Mesenchymal stem cell (in vitro differentiated cells and primary cell): ENCODE measurements at regions not wholly inside any gene's neighbourhood (a gene's known extent, or its start where the extent isn't known, plus 50 kb on each side); places are given as distances from the start of the nearest gene placed in this dataset.
A peak's percentile ranks its signal among the peaks of the same experiment; 100 is the strongest.

Experiments used
- DNase-seq: peaks from one replicate; pipeline ENCODE4 v3.0.0-alpha.2; 2013
- H2AFZ ChIP-seq: one replicate; pipeline ENCODE4 v1.6.1; 2013; ENCODE audit warnings: low read depth, mild to moderate bottlenecking, control low read depth, inconsistent platforms, low read length, moderate library complexity
- H2AK5ac ChIP-seq: 2 replicates; pipeline ENCODE4 v1.6.1; 2013; ENCODE audit warnings: low read length, moderate library complexity, mild to moderate bottlenecking, inconsistent platforms; ENCODE audit not compliant: severe bottlenecking
- H2BK120ac ChIP-seq: one replicate; pipeline ENCODE4 v1.6.1; 2013; ENCODE audit warnings: low read depth, mild to moderate bottlenecking, inconsistent platforms, low read length, moderate library complexity
- H2BK12ac ChIP-seq, 2 experiments: one replicate each; pipeline ENCODE4 v1.6.1; 2013; ENCODE audit warnings: inconsistent platforms in 2 of 2, low read length in 2 of 2, mild to moderate bottlenecking in 2 of 2, moderate library complexity in 2 of 2, control low read depth in 1 of 2
- H2BK15ac ChIP-seq: one replicate; pipeline ENCODE4 v1.6.1; 2013; ENCODE audit warnings: mild to moderate bottlenecking, low read depth, inconsistent platforms; ENCODE audit not compliant: poor library complexity, severe bottlenecking
- H2BK5ac ChIP-seq: 2 replicates; pipeline ENCODE4 v1.6.1; 2013; ENCODE audit warnings: low read depth, mild to moderate bottlenecking, low read length, control low read depth, inconsistent platforms; ENCODE audit not compliant: poor library complexity, severe bottlenecking
- H3K14ac ChIP-seq, 2 experiments: one replicate each; pipeline ENCODE4 v1.6.1; 2013; ENCODE audit warnings: inconsistent platforms in 2 of 2, low read length in 2 of 2, control low read depth in 1 of 2, mild to moderate bottlenecking in 1 of 2, moderate library complexity in 1 of 2
- H3K18ac ChIP-seq, 2 experiments: one replicate each; pipeline ENCODE4 v1.6.1; 2013; ENCODE audit warnings: inconsistent platforms in 2 of 2, low read length in 2 of 2, control low read depth in 1 of 2, low read depth in 1 of 2, mild to moderate bottlenecking in 1 of 2
- H3K23ac ChIP-seq, 2 experiments: one replicate each; pipeline ENCODE4 v1.6.1; 2013; ENCODE audit warnings: inconsistent platforms in 2 of 2, low read length in 2 of 2, mild to moderate bottlenecking in 2 of 2, moderate library complexity in 2 of 2, control low read depth in 1 of 2
- H3K27ac ChIP-seq: 2 replicates; pipeline ENCODE4 v1.5.1; 2013; ENCODE audit warnings: mild to moderate bottlenecking, moderate library complexity, low read length, control low read depth, inconsistent platforms; ENCODE audit not compliant: poor library complexity, severe bottlenecking
- H3K27me3 ChIP-seq, 2 experiments: 2 replicates each; pipeline versions ENCODE4 v1.6.1 to v1.7.0; 2013; ENCODE audit warnings: low read length in 2 of 2, mild to moderate bottlenecking in 2 of 2, moderate library complexity in 2 of 2, control low read depth in 1 of 2, inconsistent platforms in 1 of 2; ENCODE audit not compliant: control insufficient read depth in 1 of 2, insufficient read depth in 1 of 2
- H3K36me3 ChIP-seq, 2 experiments: 2 replicates each; pipeline versions ENCODE4 v1.6.1 to v1.7.0; 2013; ENCODE audit warnings: low read length in 2 of 2, control low read depth in 1 of 2, inconsistent platforms in 1 of 2, low read depth in 1 of 2, mild to moderate bottlenecking in 1 of 2; ENCODE audit not compliant: insufficient read depth in 2 of 2, control insufficient read depth in 1 of 2
- H3K4ac ChIP-seq, 2 experiments: one replicate each; pipeline ENCODE4 v1.6.1; 2013; ENCODE audit warnings: inconsistent platforms in 2 of 2, low read length in 2 of 2, mild to moderate bottlenecking in 2 of 2, moderate library complexity in 2 of 2, control low read depth in 1 of 2, low read depth in 1 of 2
- H3K4me1 ChIP-seq: 2 replicates; pipeline ENCODE4 v1.6.1; 2013; ENCODE audit warnings: low read depth, low read length, control low read depth; ENCODE audit not compliant: control insufficient read depth, insufficient read depth
- H3K4me2 ChIP-seq: 2 replicates; pipeline ENCODE4 v1.6.1; 2013; ENCODE audit warnings: low read length, mild to moderate bottlenecking, inconsistent platforms; ENCODE audit not compliant: poor library complexity, severe bottlenecking
- H3K4me3 ChIP-seq, 2 experiments: 2 replicates each; pipeline versions ENCODE4 v1.5.1 to v1.7.0; 2013; ENCODE audit warnings: low read length in 2 of 2, mild to moderate bottlenecking in 2 of 2, control low read depth in 1 of 2, low read depth in 1 of 2; ENCODE audit not compliant: insufficient read depth in 1 of 2
- H3K79me1 ChIP-seq: replicated peaks from 2 replicates; pipeline ENCODE4 v1.6.1; 2013; ENCODE audit warnings: mild to moderate bottlenecking, control low read depth, low read length, inconsistent platforms; ENCODE audit not compliant: poor library complexity, severe bottlenecking
- H3K9ac ChIP-seq: 2 replicates; pipeline ENCODE4 v1.7.0; 2013; ENCODE audit warnings: mild to moderate bottlenecking, low read length, moderate library complexity
- H3K9me3 ChIP-seq: 2 replicates; pipeline ENCODE4 v1.7.0; 2013; ENCODE audit warnings: mild to moderate bottlenecking, low read length; ENCODE audit not compliant: control insufficient read depth
- H4K8ac ChIP-seq: one replicate; pipeline ENCODE4 v1.6.1; 2013; ENCODE audit warnings: inconsistent platforms, mild to moderate bottlenecking, low read length, moderate library complexity
- H4K91ac ChIP-seq: one replicate; pipeline ENCODE4 v1.6.1; 2013; ENCODE audit warnings: mild to moderate bottlenecking, low read length, inconsistent platforms
- WGBS: methylation state at CpG from one replicate; pipeline ENCODE4 v1.1.7; 2013; ENCODE audit warnings: mixed read lengths; 5-methylcytosine and 5-hydroxymethylcytosine counted together

GRCh38 chr4:4593596-4594284 is 51.9 kb upstream of the STX18 start:
- H3K18ac ChIP-seq: no peak overlapping the region
- no peak overlapping the region for H3K14ac ChIP-seq
- no peak overlapping the region for H2AK5ac ChIP-seq
- H2BK15ac ChIP-seq: no peak overlapping the region
- H4K91ac ChIP-seq: no peak overlapping the region
- no peaks in the 10 kb centered on the region for H3K27me3 ChIP-seq
- no peak overlapping the region for H2BK5ac ChIP-seq
- H3K36me3 ChIP-seq: no peaks in the 10 kb centered on the region
- DNase-seq: no peak
- no peak overlapping the region for H2BK12ac ChIP-seq
- H3K23ac ChIP-seq: no peak overlapping the region
- no peak overlapping the region for H4K8ac ChIP-seq
- no peak overlapping the region for H3K4me2 ChIP-seq
- no peak overlapping the region for H3K4ac ChIP-seq
- WGBS: 93% methylated on average over 10 of the region's 11 CpGs
- H2AFZ ChIP-seq: no peak overlapping the region
- H3K9ac ChIP-seq: peak overlapping the region; percentile 79
- no peak overlapping the region for H2BK120ac ChIP-seq
- H3K79me1 ChIP-seq: no peaks in the 10 kb centered on the region
- no peak overlapping the region for H3K27ac ChIP-seq
- peak overlapping the region in 1 of 2 experiments; percentile 42 for H3K4me3 ChIP-seq
- H3K4me1 ChIP-seq: no peaks in the 10 kb centered on the region
- H3K9me3 ChIP-seq: peaks cover 16% of the 10 kb centered on the region

DNA sequence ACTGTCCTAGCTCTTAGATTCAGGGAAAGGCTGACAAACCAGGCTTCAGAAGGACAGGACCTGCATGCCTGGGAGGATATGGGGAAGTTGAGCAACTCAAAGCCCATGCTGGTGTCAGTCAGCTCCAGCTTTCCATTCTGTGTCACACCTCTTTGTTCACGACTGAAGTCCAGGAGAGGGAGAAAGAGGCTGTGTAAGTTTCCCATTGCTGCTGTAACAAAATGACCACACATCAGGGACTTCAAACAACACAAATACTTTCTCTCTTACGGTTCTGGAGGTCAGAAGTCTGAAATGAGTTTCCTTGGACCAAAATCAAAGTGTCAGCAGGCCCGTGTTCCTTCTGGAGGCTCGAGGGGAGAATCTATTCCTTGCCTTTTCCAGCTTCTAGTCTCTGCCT is 50.6 kb upstream of the STX18 start:
- H3K27me3 ChIP-seq: no peaks in the 10 kb centered on the region
- no peak overlapping the region for H2BK12ac ChIP-seq
- H2BK15ac ChIP-seq: no peak overlapping the region
- no peak overlapping the region for H3K4me3 ChIP-seq
- DNase-seq: no peak
- no peak overlapping the region for H2BK5ac ChIP-seq
- H4K91ac ChIP-seq: no peak overlapping the region
- no peak overlapping the region for H3K18ac ChIP-seq
- H3K79me1 ChIP-seq: no peaks in the 10 kb centered on the region
- H3K27ac ChIP-seq: no peak overlapping the region
- H2AK5ac ChIP-seq: no peak overlapping the region
- no peak overlapping the region for H3K4me2 ChIP-seq
- H3K9ac ChIP-seq: no peak overlapping the region
- no peak overlapping the region for H3K4ac ChIP-seq
- no peak overlapping the region for H3K14ac ChIP-seq
- 74% methylated on average over 4 of the region's 4 CpGs for WGBS
- H4K8ac ChIP-seq: no peak overlapping the region
- H2BK120ac ChIP-seq: no peak overlapping the region
- H3K36me3 ChIP-seq: no peaks in the 10 kb centered on the region
- H2AFZ ChIP-seq: no peak overlapping the region
- no peak overlapping the region for H3K23ac ChIP-seq
- H3K4me1 ChIP-seq: no peaks in the 10 kb centered on the region
- peaks cover 16% of the 10 kb centered on the region for H3K9me3 ChIP-seq
